GM10266 (cell line): ENCODE measurements at regions not wholly inside any gene's neighbourhood (a gene's known extent, or its start where the extent isn't known, plus 50 kb on each side); places are given as distances from the start of the nearest gene placed in this dataset.

Source experiments
- DNase-seq: peaks from one replicate; pipeline ENCODE4 v3.0.0; 2012; ENCODE audit errors: extremely low spot score
- TF ChIP-seq, protein P1 (sequence below): IDR thresholded peaks from 2 replicates; pipeline ENCODE4 v1.5.1; 2012; ENCODE audit warnings: mild to moderate bottlenecking, low read depth; ENCODE audit not compliant: control insufficient read depth, insufficient read depth; ENCODE audit errors: missing control alignments

DNA sequence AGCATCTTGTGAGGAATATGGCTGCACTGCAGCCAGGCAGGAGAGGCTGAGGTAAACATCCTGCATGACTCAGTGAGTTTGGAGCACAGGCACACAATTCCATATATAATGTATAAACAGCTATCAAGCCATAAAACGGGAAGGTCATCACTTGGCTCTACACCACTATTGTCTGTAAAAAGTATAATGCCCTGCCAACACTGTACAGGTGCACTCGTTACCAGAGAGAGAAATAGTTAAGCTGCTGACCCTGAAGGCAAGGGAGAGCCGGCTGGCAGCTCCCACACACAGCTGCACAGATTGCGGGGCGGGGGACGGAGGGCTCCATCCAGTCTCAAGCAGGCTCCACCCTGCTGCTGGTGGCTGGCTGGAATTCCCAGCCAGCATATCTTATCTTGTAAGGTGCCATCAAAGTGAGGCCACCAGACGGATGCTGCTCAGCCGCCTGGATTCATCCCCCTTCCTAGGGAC lies 668.1 kb downstream of the SLITRK5 start:
- TF ChIP-seq, protein P1, sequence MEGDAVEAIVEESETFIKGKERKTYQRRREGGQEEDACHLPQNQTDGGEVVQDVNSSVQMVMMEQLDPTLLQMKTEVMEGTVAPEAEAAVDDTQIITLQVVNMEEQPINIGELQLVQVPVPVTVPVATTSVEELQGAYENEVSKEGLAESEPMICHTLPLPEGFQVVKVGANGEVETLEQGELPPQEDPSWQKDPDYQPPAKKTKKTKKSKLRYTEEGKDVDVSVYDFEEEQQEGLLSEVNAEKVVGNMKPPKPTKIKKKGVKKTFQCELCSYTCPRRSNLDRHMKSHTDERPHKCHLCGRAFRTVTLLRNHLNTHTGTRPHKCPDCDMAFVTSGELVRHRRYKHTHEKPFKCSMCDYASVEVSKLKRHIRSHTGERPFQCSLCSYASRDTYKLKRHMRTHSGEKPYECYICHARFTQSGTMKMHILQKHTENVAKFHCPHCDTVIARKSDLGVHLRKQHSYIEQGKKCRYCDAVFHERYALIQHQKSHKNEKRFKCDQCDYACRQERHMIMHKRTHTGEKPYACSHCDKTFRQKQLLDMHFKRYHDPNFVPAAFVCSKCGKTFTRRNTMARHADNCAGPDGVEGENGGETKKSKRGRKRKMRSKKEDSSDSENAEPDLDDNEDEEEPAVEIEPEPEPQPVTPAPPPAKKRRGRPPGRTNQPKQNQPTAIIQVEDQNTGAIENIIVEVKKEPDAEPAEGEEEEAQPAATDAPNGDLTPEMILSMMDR, result no peak
- no peak for DNase-seq

DNA sequence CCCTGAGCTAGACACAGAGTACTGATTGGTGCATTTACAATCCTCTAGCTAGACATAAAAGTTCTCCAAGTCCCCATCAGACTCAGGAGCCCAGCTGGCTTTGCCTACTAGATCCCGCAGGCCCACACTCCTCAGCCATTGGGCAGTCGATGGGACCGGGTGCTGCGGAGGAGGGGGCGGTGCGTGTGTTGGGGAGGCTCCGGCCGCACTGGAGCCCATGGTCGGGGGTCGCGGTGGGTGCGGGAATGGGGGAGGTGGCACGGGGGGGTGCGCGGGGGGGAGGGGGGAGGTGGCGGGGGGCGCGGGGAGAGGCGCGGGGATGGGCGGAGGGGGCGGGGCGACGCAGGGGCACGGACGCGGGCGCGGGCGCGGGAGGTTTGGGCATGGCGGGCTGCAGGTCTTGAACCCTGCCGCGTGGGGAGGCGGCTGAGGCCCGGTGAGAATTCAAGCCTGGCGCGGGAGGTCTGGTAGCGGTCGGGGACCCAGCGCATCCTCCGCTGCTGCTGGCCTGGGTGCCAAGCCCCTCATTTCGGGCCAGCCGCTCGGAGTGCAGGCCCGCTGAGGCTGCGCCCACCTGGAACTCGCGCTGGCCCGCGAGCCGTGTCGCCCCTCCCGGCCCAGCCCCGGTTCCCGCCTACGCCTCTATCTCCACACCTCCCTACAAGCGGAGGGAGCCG lies 674.1 kb downstream of the SLITRK5 start:
- TF ChIP-seq, protein P1, result no peak
- no peak for DNase-seq

DNA sequence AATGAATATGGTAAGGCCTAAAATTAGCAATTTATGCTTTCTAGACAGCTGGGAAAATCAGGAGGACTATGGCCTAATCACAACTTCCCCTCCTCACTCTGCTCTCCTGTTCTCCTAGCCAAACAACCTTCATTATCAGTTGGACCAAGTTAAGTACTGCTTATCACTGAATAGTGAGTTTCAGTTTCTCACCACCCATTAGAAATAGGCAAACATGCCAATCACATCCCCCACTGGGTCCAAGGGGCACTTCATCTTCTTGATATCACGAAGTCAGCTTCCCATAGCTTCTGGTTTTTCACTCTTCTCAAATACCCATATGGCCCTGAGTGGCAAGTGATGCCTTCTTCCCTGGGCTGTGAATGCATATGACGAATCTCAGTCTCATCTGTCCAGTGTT lies 689.6 kb downstream of the SLITRK5 start:
- no peak for DNase-seq
- TF ChIP-seq, protein P1, result no peak

DNA sequence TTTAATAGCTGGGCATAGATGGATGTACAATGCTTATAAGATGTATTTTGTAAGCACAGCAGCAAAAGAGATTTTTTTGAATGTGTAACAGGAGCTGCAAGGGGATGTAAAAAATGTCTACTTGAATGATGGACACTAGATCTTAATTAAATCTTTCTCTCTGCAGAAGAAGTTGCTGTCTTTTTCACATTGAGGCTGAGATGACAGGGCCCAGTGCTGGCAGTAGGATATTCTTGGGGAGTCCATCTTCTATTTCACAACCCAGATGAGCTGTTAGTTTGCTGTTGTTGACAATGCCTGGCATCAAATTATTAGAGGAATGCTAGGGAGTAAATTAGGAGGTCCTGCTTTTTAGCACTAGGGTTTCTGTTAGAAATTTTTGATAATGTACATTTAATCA lies 698.7 kb downstream of the SLITRK5 start:
- DNase-seq, result no peak
- TF ChIP-seq, protein P1, result no peak

DNA sequence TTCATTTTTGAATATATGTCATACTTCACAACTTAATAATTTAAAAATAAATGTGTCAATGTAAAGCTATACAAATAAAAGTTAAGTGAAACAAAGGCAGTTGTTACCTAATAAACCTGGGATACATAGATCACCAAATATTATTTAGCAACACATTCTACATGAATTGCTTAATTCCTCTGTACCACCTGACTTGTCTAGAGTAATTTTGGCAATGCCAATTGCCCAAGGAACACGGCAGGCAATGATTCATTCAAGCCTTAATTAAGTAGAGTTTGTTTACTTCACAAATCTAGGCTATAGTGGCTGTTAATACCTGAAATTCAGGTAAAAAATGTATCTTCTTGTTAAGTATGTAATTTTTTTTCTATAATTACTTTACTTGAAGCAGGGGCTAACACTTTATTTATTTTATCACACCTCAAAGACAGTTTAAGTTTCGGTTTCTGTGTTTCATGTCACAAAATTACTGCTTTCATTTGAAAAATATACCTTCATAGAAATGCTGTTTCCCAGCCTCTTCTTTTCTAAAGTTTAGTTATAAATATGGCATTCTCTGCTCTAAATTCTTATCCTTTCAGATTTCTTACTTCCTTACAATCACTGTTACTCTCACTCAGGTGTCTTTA lies 705.7 kb downstream of the SLITRK5 start:
- TF ChIP-seq, protein P1, result no peak
- no peak for DNase-seq

DNA sequence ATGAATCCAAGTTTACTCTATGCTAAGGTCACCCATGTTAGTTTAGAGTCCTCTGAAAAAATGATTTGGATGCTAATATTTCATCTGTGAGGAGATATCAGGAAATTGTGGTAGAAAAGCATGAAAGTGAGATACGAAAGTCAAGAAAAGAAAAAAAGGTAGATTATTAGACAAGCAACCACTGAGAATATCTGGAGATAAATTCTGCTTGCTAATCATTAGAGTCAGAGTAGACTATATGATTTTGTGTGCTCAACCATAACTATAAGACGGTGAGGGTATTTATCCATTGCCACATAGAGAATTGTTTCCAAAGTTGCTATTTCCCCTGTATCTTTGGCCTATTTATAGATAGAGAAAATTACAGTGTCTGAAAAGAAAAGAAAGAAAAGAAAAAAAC lies 706.7 kb downstream of the SLITRK5 start:
- no peak for DNase-seq
- TF ChIP-seq, protein P1, result no peak

DNA sequence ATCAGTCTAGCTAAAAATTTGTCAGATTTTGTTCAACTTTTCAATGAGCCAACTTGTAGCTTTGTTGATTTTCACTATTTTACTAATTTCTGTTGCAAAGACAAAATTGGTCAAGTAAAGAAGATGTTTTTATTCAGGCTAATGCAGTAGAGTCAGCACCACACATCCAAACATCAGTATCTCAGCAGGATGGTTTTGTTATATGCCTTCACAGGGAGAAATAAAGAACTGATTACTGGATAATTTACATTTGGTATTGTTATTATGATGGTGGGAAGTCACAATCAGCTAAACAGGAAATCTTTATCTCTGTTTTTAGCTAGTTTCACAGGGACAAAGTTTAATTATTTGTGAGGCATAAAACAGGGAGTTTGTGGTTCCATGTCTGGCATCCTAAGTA lies 713.4 kb downstream of the SLITRK5 start:
- TF ChIP-seq, protein P1, result no peak
- DNase-seq, result no peak
